SK-N-SH (cell line): ENCODE measurements at regions not wholly inside any gene's neighbourhood (a gene's known extent, or its start where the extent isn't known, plus 50 kb on each side); places are given as distances from the start of the nearest gene placed in this dataset.

Experiments used
- CTCF ChIA-PET: fragments of 300-600, 350-600 bp; formaldehyde crosslinking; extraction: SDS; loops from one replicate; lab custom pipeline; 2021; lab: Yijun Ruan, JAX
- POLR2A ChIA-PET: fragments of 350-600 bp; sonication (Branson Sonifier 250); formaldehyde crosslinking; extraction: SDS; loops from one replicate; lab custom pipeline; 2020; ENCODE audit warnings: antibody characterized with exemption, inconsistent platforms; lab: Yijun Ruan, JAX
- DNase-seq: peaks from one replicate; pipeline ENCODE4 v3.0.0; 2012
- H2AFZ ChIP-seq: fragments of 200-600 bp; sonication (generic); 2 replicates; pipeline ENCODE4 v1.8.1; 2016; ENCODE audit warnings: antibody characterized with exemption, mild to moderate bottlenecking, low read depth
- H3F3A ChIP-seq: fragments of 200-600 bp; sonication (generic); replicated peaks from 2 replicates; pipeline ENCODE3; 2016; ENCODE audit warnings: antibody characterized with exemption, mild to moderate bottlenecking; ENCODE audit not compliant: insufficient read depth
- H3K27ac ChIP-seq, 2 experiments: fragments of 200-500 bp in 1 of 2; fragments of 200-600 bp in 1 of 2; sonication (Bioruptor generic) in 1 of 2; sonication (generic), shearing (Covaris generic) in 1 of 2; 2 replicates each; pipeline versions ENCODE4 v1.5.1 to v1.6.1; 2014 to 2016; ENCODE audit warnings: low read depth in 2 of 2, inconsistent platforms in 1 of 2, low read length in 1 of 2, mild to moderate bottlenecking in 1 of 2, mixed read lengths in 1 of 2
- H3K27me3 ChIP-seq: fragments of 200-600 bp; sonication (generic), shearing (Covaris generic); 2 replicates; pipeline ENCODE4 v1.6.1; 2016; ENCODE audit warnings: mixed run types; ENCODE audit not compliant: insufficient read depth
- H3K36me3 ChIP-seq, 2 experiments: fragments of 200-500 bp in 1 of 2; fragments of 200-600 bp in 1 of 2; sonication (Bioruptor generic) in 1 of 2; sonication (generic) in 1 of 2; replicated peaks in 1 of 2; 2 replicates each; pipeline versions ENCODE3 to v1.5.1; 2014 to 2016; ENCODE audit warnings: low read length in 1 of 2, mild to moderate bottlenecking in 1 of 2; ENCODE audit not compliant: insufficient read depth in 2 of 2, control insufficient read depth in 1 of 2
- H3K4me1 ChIP-seq, 2 experiments: fragments of 200-500 bp in 1 of 2; fragments of 200-600 bp in 1 of 2; sonication (Bioruptor generic) in 1 of 2; sonication (generic), shearing (Covaris generic) in 1 of 2; 2 replicates each; pipeline versions ENCODE4 v1.5.1 to v1.6.1; 2014 to 2016; ENCODE audit warnings: low read depth in 1 of 2, low read length in 1 of 2, mixed run types in 1 of 2; ENCODE audit not compliant: insufficient read depth in 2 of 2, control insufficient read depth in 1 of 2
- H3K4me2 ChIP-seq: fragments of 200-600 bp; sonication (generic), shearing (Covaris generic); 2 replicates; pipeline ENCODE4 v1.6.1; 2017; ENCODE audit warnings: mixed run types
- H3K4me3 ChIP-seq, 2 experiments: fragments of 200-500 bp in 1 of 2; fragments of 200-600 bp in 1 of 2; sonication (Bioruptor generic) in 1 of 2; sonication (generic), shearing (Covaris generic) in 1 of 2; 2 replicates each; pipeline versions ENCODE4 v1.5.1 to v1.8.1; 2014 to 2016; ENCODE audit warnings: low read depth in 2 of 2, inconsistent platforms in 1 of 2, low read length in 1 of 2, mild to moderate bottlenecking in 1 of 2, mixed read lengths in 1 of 2, moderate library complexity in 1 of 2
- H3K79me2 ChIP-seq: fragments of 200-600 bp; sonication (generic); 2 replicates; pipeline ENCODE4 v1.8.1; 2017; ENCODE audit warnings: mild to moderate bottlenecking; ENCODE audit not compliant: insufficient read depth
- H3K9ac ChIP-seq: fragments of 200-600 bp; sonication (generic); 2 replicates; pipeline ENCODE4 v1.6.1; 2017; ENCODE audit warnings: mixed run types
- H3K9me2 ChIP-seq: fragments of 200-600 bp; sonication (generic); 2 replicates; pipeline ENCODE4 v1.6.1; 2017; ENCODE audit warnings: mixed run types
- H3K9me3 ChIP-seq: fragments of 200-600 bp; sonication (generic); 2 replicates; pipeline ENCODE4 v1.6.1; 2017; ENCODE audit warnings: mixed run types, mild to moderate bottlenecking, moderate library complexity
- H4K20me1 ChIP-seq: fragments of 200-600 bp; sonication (generic); 2 replicates; pipeline ENCODE4 v1.6.1; 2017; ENCODE audit warnings: mild to moderate bottlenecking, mixed run types; ENCODE audit not compliant: insufficient read depth
- EP300 ChIP-seq, 2 experiments: IDR thresholded peaks; 2 replicates each; pipeline versions ENCODE4 v1.4.0 to v1.6.1; 2012; ENCODE audit warnings: borderline replicate concordance in 1 of 2, low read depth in 1 of 2, low read length in 1 of 2
- FOSL2 ChIP-seq: IDR thresholded peaks from 2 replicates; pipeline ENCODE4 v1.4.0; 2012; ENCODE audit warnings: low read depth, mild to moderate bottlenecking, moderate library complexity, borderline replicate concordance
- FOXJ3 ChIP-seq: sonication (generic); formaldehyde crosslinking; IDR thresholded peaks from 2 replicates; pipeline ENCODE4 v1.5.1; 2020; ENCODE audit warnings: mild to moderate bottlenecking, missing genetic modification reagents
- FOXM1 ChIP-seq: IDR thresholded peaks from 2 replicates; pipeline ENCODE4 v1.4.0; 2012; ENCODE audit warnings: low read depth, mild to moderate bottlenecking
- JUND ChIP-seq: IDR thresholded peaks from 2 replicates; pipeline ENCODE4 v1.4.0; 2012
- MEF2A ChIP-seq: IDR thresholded peaks from 2 replicates; pipeline ENCODE4 v1.4.0; 2012; ENCODE audit warnings: low read depth, borderline replicate concordance
- MXI1 ChIP-seq: IDR thresholded peaks from 2 replicates; pipeline ENCODE4 v1.6.1; 2012; ENCODE audit warnings: mild to moderate bottlenecking, low read depth, low read length, improper control_type of control experiment
- NFIC ChIP-seq: IDR thresholded peaks from 2 replicates; pipeline ENCODE4 v1.4.0; 2012; ENCODE audit warnings: borderline replicate concordance
- NRF1 ChIP-seq: IDR thresholded peaks from 2 replicates; pipeline ENCODE4 v1.6.1; 2012; ENCODE audit warnings: low read depth, mild to moderate bottlenecking, low read length
- POLR2AphosphoS5 ChIP-seq: IDR thresholded peaks from 2 replicates; pipeline ENCODE4 v1.6.1; 2012; ENCODE audit warnings: low read depth, low read length
- RAD21 ChIP-seq: IDR thresholded peaks from 2 replicates; pipeline ENCODE4 v1.6.1; 2012; ENCODE audit warnings: mild to moderate bottlenecking, low read length
- SIN3A ChIP-seq: IDR thresholded peaks from 2 replicates; pipeline ENCODE4 v1.6.1; 2012; ENCODE audit warnings: low read depth, mild to moderate bottlenecking, low read length, moderate library complexity, borderline replicate concordance
- TEAD4 ChIP-seq: IDR thresholded peaks from 2 replicates; pipeline ENCODE4 v1.4.0; 2012; ENCODE audit warnings: mild to moderate bottlenecking, borderline replicate concordance; ENCODE audit not compliant: insufficient read depth
- YY1 ChIP-seq: IDR thresholded peaks from 2 replicates; pipeline ENCODE4 v1.4.0; 2012; ENCODE audit warnings: low read depth, mild to moderate bottlenecking
- WGBS: methylation state at CpG from one replicate; pipeline ENCODE4 v1.1.6; 2017; ENCODE audit warnings: low lambda C conversion rate; 5-methylcytosine and 5-hydroxymethylcytosine counted together
- TF ChIP-seq, protein P1 (sequence below): IDR thresholded peaks from 2 replicates; pipeline ENCODE4 v1.4.0; 2012; ENCODE audit warnings: low read depth
- TF ChIP-seq, protein P2 (sequence below): fragments of 200-600 bp; sonication (generic); IDR thresholded peaks from 2 replicates; pipeline ENCODE4 v1.6.1; 2017; ENCODE audit warnings: antibody characterized with exemption, mild to moderate bottlenecking, moderate library complexity
- TF ChIP-seq, protein P3 (sequence below): IDR thresholded peaks from 2 replicates; pipeline ENCODE4; 2012
- TF ChIP-seq, protein P4 (sequence below): IDR thresholded peaks from 2 replicates; pipeline ENCODE4 v1.6.1; 2012; ENCODE audit warnings: mild to moderate bottlenecking, low read depth, low read length, moderate library complexity
- TF ChIP-seq, protein P5 (sequence below): fragments of 150-350 bp; IDR thresholded peaks from 2 replicates; pipeline ENCODE4 v1.6.1; 2016; ENCODE audit warnings: mild to moderate bottlenecking, low read depth, low read length

DNA sequence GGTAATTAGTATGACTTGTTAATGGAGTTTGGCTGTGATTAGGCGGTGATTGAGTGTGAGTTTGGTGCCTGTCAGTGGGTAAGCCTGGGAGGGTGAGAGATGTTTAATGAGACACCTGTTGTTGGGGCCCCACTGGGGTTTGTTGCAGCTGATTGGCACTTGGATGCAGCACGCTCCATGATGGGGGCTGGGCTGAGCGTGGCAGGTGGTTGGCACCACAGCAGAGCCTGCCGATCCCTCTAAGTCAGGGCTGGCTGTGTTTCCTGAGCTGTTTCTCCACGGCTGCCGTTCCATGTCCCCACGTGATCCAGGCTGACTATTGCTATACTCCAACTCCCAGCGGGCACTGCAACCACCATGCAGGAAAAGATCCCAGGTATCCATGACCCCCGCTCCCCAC, 93.5 kb upstream of the ARRDC4 start:
- H3K4me1 ChIP-seq, result no peaks in the 10 kb centered on the region
- H3K9me2 ChIP-seq, result no peaks in the 10 kb centered on the region
- H3K4me2 ChIP-seq, result no peak overlapping the region
- TF ChIP-seq POLR2AphosphoS5, result no peak
- no peak for TF ChIP-seq NRF1
- no peak for TF ChIP-seq TEAD4
- TF ChIP-seq MXI1, result no peak
- no peak for TF ChIP-seq EP300 (IDR thresholded peaks at IDR 0.05; ENCODE audit: borderline replicate concordance in 1 of 2, low read depth in 1 of 2, low read length in 1 of 2)
- TF ChIP-seq, protein P1, sequence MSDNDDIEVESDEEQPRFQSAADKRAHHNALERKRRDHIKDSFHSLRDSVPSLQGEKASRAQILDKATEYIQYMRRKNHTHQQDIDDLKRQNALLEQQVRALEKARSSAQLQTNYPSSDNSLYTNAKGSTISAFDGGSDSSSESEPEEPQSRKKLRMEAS, result no peak
- TF ChIP-seq JUND, result no peak
- TF ChIP-seq MEF2A, result no peak
- TF ChIP-seq, protein P2, sequence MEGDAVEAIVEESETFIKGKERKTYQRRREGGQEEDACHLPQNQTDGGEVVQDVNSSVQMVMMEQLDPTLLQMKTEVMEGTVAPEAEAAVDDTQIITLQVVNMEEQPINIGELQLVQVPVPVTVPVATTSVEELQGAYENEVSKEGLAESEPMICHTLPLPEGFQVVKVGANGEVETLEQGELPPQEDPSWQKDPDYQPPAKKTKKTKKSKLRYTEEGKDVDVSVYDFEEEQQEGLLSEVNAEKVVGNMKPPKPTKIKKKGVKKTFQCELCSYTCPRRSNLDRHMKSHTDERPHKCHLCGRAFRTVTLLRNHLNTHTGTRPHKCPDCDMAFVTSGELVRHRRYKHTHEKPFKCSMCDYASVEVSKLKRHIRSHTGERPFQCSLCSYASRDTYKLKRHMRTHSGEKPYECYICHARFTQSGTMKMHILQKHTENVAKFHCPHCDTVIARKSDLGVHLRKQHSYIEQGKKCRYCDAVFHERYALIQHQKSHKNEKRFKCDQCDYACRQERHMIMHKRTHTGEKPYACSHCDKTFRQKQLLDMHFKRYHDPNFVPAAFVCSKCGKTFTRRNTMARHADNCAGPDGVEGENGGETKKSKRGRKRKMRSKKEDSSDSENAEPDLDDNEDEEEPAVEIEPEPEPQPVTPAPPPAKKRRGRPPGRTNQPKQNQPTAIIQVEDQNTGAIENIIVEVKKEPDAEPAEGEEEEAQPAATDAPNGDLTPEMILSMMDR, result no peak
- no peak for TF ChIP-seq FOXJ3 (CRISPR knock-in tag)
- TF ChIP-seq SIN3A, result no peak
- TF ChIP-seq, all 33 proteins: peak for 0
- Histone ChIP-seq H4K20me1 (no peaks in the 10 kb centered on the region), H3F3A (no peaks in the 10 kb centered on the region), H3K9ac (no peak overlapping the region), H3K9me3 (no peaks in the 10 kb centered on the region), H3K79me2 (no peaks in the 10 kb centered on the region), H3K4me3 (no peak overlapping the region), H3K27me3 (no peaks in the 10 kb centered on the region), H3K27ac (no peak overlapping the region), H2AFZ (no peak overlapping the region), H3K36me3 (no peaks in the 10 kb centered on the region)
- WGBS, result 41% methylated on average over 6 of the region's 9 CpGs
- DNase-seq, result no peak
- ChIA-PET POLR2A (no interaction called here), CTCF (no interaction called here)

DNA sequence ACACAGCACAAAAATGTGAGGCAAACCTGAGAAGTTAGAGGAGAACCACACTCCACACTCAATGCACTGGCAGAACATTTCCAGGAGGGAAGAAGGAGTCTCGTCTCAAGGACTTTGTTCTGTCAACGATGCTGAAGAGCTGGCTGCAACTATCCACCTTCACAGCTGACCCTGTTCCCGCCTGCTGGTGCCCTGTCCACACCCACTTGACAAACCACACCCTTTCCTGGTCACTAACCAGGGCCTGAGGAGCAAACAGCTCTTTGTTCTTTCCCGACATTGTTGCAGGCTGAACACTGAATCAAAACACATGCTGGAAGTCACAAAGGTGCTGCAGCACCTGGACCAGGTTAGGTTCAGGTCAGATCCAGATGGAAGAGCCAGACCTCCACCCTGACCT, 92.6 kb upstream of the ARRDC4 start:
- WGBS, result 22% methylated on average over 3 of the region's 4 CpGs
- Histone ChIP-seq H3K4me3 (no peak overlapping the region), H3K79me2 (no peaks in the 10 kb centered on the region), H3K27me3 (no peaks in the 10 kb centered on the region), H3K36me3 (no peaks in the 10 kb centered on the region), H4K20me1 (no peaks in the 10 kb centered on the region), H3K4me1 (no peaks in the 10 kb centered on the region), H3K9me3 (no peaks in the 10 kb centered on the region), H3K9ac (no peak overlapping the region), H3K27ac (no peak overlapping the region), H3F3A (no peaks in the 10 kb centered on the region), H2AFZ (no peak overlapping the region), H3K4me2 (no peak overlapping the region), H3K9me2 (no peaks in the 10 kb centered on the region)
- POLR2A ChIA-PET, result no interaction called here
- DNase-seq, result no peak
- CTCF ChIA-PET, result no interaction called here
- TF ChIP-seq YY1, result no peak
- TF ChIP-seq NFIC, result no peak
- TF ChIP-seq, protein P3, sequence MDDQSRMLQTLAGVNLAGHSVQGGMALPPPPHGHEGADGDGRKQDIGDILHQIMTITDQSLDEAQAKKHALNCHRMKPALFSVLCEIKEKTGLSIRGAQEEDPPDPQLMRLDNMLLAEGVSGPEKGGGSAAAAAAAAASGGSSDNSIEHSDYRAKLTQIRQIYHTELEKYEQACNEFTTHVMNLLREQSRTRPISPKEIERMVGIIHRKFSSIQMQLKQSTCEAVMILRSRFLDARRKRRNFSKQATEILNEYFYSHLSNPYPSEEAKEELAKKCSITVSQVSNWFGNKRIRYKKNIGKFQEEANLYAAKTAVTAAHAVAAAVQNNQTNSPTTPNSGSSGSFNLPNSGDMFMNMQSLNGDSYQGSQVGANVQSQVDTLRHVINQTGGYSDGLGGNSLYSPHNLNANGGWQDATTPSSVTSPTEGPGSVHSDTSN, result no peak
- no peak for TF ChIP-seq MXI1
- TF ChIP-seq RAD21, result no peak
- TF ChIP-seq EP300 (IDR thresholded peaks at IDR 0.05; ENCODE audit: borderline replicate concordance in 1 of 2, low read depth in 1 of 2, low read length in 1 of 2), result no peak
- TF ChIP-seq JUND, result no peak
- TF ChIP-seq TEAD4, result no peak
- TF ChIP-seq FOXM1, result no peak
- TF ChIP-seq, protein P4, sequence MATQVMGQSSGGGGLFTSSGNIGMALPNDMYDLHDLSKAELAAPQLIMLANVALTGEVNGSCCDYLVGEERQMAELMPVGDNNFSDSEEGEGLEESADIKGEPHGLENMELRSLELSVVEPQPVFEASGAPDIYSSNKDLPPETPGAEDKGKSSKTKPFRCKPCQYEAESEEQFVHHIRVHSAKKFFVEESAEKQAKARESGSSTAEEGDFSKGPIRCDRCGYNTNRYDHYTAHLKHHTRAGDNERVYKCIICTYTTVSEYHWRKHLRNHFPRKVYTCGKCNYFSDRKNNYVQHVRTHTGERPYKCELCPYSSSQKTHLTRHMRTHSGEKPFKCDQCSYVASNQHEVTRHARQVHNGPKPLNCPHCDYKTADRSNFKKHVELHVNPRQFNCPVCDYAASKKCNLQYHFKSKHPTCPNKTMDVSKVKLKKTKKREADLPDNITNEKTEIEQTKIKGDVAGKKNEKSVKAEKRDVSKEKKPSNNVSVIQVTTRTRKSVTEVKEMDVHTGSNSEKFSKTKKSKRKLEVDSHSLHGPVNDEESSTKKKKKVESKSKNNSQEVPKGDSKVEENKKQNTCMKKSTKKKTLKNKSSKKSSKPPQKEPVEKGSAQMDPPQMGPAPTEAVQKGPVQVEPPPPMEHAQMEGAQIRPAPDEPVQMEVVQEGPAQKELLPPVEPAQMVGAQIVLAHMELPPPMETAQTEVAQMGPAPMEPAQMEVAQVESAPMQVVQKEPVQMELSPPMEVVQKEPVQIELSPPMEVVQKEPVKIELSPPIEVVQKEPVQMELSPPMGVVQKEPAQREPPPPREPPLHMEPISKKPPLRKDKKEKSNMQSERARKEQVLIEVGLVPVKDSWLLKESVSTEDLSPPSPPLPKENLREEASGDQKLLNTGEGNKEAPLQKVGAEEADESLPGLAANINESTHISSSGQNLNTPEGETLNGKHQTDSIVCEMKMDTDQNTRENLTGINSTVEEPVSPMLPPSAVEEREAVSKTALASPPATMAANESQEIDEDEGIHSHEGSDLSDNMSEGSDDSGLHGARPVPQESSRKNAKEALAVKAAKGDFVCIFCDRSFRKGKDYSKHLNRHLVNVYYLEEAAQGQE, result no peak
- no peak for TF ChIP-seq FOSL2
- TF ChIP-seq, protein P5, sequence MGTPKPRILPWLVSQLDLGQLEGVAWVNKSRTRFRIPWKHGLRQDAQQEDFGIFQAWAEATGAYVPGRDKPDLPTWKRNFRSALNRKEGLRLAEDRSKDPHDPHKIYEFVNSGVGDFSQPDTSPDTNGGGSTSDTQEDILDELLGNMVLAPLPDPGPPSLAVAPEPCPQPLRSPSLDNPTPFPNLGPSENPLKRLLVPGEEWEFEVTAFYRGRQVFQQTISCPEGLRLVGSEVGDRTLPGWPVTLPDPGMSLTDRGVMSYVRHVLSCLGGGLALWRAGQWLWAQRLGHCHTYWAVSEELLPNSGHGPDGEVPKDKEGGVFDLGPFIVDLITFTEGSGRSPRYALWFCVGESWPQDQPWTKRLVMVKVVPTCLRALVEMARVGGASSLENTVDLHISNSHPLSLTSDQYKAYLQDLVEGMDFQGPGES, result no peak
